GM19395 (cell line): ENCODE measurements at regions not wholly inside any gene's neighbourhood (a gene's known extent, or its start where the extent isn't known, plus 50 kb on each side); places are given as distances from the start of the nearest gene placed in this dataset.
"Not testable (repeated sequence)": the region's sequence is repeated elsewhere in the genome, so short reads cannot be mapped to it uniquely, and the experiment has no call there.

Experiments used
- ATAC-seq: cut with Tn5 transposase; IDR thresholded peaks from one replicate; pipeline ENCODE4 v1.9.1; 2021; ENCODE audit warnings: mild to moderate bottlenecking, moderate library complexity; ENCODE audit not compliant: unreplicated experiment

DNA sequence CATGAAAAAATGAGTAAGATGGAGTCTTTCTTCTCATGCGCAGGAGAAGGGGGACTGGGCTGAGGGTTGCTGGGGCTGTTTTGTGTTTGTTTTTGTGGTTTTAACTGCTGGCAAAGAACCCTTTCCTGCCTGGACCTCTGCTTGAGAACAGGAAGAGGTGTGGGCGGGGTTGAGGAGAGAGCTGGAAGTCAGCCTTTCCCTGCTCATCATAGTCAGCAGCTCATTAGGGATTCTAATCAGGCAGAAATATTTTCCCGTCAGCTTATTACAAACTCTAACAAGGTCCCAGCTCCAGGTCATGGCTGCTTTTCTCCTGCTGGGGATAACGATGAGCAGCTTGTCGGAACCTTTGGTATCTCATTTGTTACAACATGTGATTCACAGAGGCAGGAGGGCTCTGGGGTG lies 185.0 kb upstream of the NRXN3 start:
- ATAC-seq = no peak

GRCh38 chr14:77986773-77987172 lies 183.4 kb upstream of the NRXN3 start:
- ATAC-seq = no peak

- ATAC-seq = no peak
Measured at GRCh38 chr14:77988096-77988870, 181.9 kb upstream of the NRXN3 start.

- ATAC-seq = no peak
Measured at GRCh38 chr14:77988970-77989369, 181.2 kb upstream of the NRXN3 start.

DNA sequence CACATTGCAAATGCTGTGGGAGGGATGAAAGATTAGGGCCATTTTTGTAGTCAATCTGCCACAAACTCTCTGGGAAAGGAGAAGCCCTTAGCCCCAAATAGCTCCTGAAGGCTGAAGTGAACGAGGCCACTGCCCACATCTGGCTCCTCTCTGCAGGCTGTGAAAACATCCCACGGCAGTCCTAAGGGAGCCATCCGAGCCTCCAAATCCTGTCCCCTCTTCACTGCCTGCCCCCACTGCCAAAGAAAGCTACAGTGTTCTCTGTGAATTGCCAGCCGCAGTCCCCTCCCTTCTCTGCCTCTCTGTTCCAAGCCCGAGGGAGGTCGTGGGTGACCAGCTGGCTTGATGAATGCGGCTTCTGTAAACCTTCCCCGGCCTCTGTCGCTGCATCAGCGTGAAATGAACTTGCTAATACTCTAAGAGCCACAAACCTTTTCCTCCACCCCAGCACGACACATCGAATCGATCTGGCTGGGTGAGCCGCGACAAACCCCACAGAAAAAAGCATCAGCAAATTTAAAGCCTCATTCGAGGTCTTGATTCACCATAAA lies 180.7 kb upstream of the NRXN3 start:
- ATAC-seq = no peak

GRCh38 chr14:77990337-77990736 lies 179.8 kb upstream of the NRXN3 start:
- no peak for ATAC-seq

- ATAC-seq = no peak
Measured at GRCh38 chr14:77991128-77991772, 178.9 kb upstream of the NRXN3 start.

GRCh38 chr14:78005325-78005724 lies 164.8 kb upstream of the NRXN3 start:
- peak; percentile 97 for ATAC-seq

- ATAC-seq = peak; percentile 56
Measured at GRCh38 chr14:78007160-78007559, 163.0 kb upstream of the NRXN3 start.

DNA sequence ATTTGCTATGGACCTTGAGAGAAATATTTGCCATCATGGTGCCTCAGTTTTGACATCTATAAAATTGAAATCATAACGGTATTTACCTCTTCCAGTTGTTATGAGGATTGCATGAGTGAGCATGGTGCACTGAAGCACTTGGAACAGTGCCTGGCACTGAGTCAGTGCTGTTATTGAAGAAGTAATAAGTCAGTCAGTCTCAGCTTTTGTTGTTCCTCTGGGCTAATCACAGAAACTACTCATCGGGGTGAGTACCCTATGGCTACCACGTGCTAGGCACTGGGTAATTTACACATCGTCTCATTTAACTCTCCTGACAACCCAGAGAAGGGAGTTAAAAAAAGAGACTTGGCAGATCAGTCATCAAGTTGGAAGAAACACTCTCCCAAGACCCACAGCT lies 159.5 kb upstream of the NRXN3 start:
- no peak for ATAC-seq

GRCh38 chr14:78013911-78014310 lies 156.3 kb upstream of the NRXN3 start:
- ATAC-seq = not testable (repeated sequence)

- ATAC-seq = no peak
Measured at GRCh38 chr14:78016532-78016931, 153.6 kb upstream of the NRXN3 start.

DNA sequence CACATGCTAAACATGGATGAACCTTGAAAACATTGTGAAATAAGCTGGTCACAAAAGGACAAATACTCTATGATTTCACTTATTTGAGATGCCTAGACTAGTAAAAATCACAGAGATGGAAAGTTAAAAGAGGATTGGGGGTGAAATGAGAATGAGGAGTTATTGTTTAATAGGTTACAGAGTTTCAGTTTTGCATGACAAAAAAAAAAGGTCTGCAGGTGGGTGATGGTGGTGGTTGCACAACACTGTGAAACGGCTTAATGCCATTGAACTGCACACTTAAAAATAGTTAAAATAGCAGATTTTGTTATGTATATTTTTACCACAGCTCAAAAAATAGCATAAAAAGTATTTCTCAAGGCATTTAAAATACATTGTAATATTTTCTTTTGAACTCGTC lies 151.9 kb upstream of the NRXN3 start:
- ATAC-seq = peak; percentile 87

DNA sequence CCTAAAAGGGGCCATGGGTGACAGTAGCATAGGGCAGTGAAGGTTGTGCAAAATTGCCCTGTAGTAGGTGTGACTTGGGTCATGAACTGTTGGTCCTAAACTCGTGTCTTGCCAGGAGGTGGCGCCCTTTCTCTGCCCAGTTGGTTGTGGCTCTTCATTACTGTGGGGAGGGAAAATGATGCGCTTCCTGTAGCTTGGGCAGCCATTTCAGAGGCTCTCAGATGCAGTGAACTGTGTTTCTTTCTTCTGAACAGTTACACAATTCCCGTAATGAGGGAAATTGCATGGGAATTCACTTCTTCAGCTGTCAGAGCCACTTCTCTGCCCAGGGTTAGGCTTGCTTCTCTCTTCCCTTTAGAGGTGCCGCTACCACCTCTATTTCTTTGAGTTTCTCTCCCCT lies 148.1 kb upstream of the NRXN3 start:
- ATAC-seq = peak; percentile 88

GRCh38 chr14:78023112-78023511 lies 147.1 kb upstream of the NRXN3 start:
- no peak for ATAC-seq

GRCh38 chr14:78028471-78028870 lies 141.7 kb upstream of the NRXN3 start:
- ATAC-seq = no peak

GRCh38 chr14:78029601-78030372 lies 140.4 kb upstream of the NRXN3 start:
- ATAC-seq = no peak

- no peak for ATAC-seq
Measured at GRCh38 chr14:78043349-78043748, 126.8 kb upstream of the NRXN3 start.

DNA sequence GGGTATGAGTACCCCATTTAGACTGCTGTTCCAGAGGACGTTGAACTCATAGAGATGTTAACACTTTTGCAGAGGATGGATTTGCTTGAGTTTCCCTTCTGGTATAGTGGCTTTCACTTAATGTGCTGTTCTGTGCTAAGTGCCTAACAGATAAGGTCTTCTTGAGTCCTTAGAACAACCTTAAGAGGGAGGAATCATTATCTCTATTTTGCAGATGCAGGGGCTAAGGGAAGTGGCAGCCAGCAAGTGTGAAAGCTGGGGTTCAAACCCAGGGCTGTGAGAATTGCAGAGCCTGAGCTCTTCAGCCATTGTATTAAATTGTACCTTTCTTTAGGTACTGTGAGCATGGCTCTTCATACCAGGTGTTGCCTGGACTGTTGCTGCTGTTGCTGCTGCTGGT lies 122.1 kb upstream of the NRXN3 start:
- no peak for ATAC-seq

DNA sequence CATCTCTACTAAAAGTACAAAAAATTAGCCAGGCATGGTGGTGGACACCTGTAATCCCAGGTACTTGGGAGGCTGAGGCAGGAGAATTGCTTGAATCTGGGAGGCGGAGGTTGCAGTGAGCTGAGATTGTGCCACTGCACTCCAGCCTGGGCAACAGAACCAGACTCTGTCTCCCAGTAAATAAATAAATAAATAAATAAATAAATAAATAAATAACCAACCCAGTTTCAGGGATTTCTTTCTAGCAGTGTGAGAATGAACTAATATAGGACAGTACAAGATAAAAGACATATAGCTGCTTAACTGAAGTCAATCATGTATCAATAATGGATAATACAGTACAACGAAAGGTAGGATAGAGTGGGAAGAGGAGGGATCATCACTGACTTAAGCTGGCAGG lies 113.3 kb upstream of the NRXN3 start:
- not testable (repeated sequence) for ATAC-seq

DNA sequence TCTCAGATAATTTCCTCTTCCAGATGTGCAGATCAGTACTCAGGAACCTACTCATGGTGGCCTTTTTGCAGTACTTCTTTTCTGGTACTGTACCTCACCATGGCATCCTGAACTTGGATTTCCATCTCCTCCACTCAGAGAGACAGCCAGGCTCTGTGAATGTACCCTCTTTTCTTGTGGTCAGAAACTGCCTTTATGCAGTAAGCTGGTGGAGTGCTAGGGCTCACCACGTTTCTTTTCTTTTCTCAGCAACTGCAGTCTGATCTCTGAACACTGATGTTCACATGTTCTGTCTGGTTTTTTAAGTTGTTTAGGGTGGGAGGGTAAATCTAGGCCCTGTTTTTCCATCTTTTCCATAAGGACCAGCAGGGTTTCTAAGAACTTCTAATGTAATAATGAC lies 99.8 kb upstream of the NRXN3 start:
- ATAC-seq = no peak
